ENCODE measurements at regions not wholly inside any gene's neighbourhood (a gene's known extent, or its start where the extent isn't known, plus 50 kb on each side); places are given as distances from the start of the nearest gene placed in this dataset.

DNA sequence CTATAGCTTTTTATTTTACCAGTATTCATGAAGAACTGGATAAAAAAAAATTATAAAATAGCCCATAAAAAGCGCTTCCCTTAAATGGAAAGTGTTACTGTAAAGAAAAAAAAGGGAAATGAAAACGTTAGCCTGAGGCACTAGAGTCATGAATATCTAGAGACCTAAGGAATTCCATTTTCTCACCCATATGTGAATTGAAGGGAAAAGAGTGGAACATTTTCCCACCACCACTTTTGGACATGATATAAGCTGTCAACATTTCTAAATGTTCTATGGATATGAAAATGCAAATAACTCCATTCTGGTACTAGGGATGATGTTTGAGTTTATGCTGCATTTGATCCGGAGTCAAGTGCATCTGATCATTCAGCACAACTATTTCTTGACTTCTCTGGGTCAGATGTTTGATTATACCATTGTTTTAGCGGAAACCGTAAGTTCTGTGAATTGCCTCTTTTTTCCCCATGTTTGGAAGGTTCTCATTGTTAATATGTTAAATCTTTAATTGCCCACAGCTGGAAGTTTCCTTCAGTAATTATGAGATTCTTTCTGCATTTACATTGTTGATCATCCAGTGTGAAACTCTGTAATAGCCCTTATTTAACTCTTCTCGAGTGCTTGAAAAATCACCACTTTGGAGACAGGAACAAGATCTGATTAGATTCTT is 467.4 kb upstream of the SEMA6A start:
- TF ChIP-seq, protein P1, sequence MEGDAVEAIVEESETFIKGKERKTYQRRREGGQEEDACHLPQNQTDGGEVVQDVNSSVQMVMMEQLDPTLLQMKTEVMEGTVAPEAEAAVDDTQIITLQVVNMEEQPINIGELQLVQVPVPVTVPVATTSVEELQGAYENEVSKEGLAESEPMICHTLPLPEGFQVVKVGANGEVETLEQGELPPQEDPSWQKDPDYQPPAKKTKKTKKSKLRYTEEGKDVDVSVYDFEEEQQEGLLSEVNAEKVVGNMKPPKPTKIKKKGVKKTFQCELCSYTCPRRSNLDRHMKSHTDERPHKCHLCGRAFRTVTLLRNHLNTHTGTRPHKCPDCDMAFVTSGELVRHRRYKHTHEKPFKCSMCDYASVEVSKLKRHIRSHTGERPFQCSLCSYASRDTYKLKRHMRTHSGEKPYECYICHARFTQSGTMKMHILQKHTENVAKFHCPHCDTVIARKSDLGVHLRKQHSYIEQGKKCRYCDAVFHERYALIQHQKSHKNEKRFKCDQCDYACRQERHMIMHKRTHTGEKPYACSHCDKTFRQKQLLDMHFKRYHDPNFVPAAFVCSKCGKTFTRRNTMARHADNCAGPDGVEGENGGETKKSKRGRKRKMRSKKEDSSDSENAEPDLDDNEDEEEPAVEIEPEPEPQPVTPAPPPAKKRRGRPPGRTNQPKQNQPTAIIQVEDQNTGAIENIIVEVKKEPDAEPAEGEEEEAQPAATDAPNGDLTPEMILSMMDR (conservative IDR thresholded peaks at IDR 0.05 in 1 of 2, IDR thresholded peaks at IDR 0.05 in 1 of 2; ENCODE audit: extremely low read depth in 1 of 2, insufficient read depth in 1 of 2, low read depth in 1 of 2, low read length in 2 of 2), result no peak
- no peak for TF ChIP-seq EZH2 (IDR thresholded peaks at IDR 0.05; ENCODE audit: borderline replicate concordance, low read length)

Data from mammary epithelial cell (primary cell).